OCI-M2 (cell line): ENCODE measurements at regions not wholly inside any gene's neighbourhood (a gene's known extent, or its start where the extent isn't known, plus 50 kb on each side); places are given as distances from the start of the nearest gene placed in this dataset.

ENCODE experiments used
- DNase-seq: peaks from one replicate; lab custom pipeline; 2025; ENCODE audit not compliant: unreplicated experiment; lab: John Stamatoyannopoulos, UW

- peak; percentile 13 for DNase-seq
These were observed 136.3 kb downstream of the FOXD1 start for GRCh38 chr5:73312146-73312871.

GRCh38 chr5:73311291-73312110 is 137.1 kb downstream of the FOXD1 start:
- no peak for DNase-seq

GRCh38 chr5:73307645-73308355 is 134.8 kb downstream of the TMEM174 start:
- no peak for DNase-seq

GRCh38 chr5:73306741-73307275 is 133.8 kb downstream of the TMEM174 start:
- no peak for DNase-seq

GRCh38 chr5:73306078-73306719 is 133.2 kb downstream of the TMEM174 start:
- no peak for DNase-seq

GRCh38 chr5:73305386-73305785 is 132.4 kb downstream of the TMEM174 start:
- no peak for DNase-seq

- no peak for DNase-seq
These were observed 131.4 kb downstream of the TMEM174 start for GRCh38 chr5:73304381-73304780.

GRCh38 chr5:73303148-73304079 is 130.4 kb downstream of the TMEM174 start:
- no peak for DNase-seq

GRCh38 chr5:73302797-73303147 is 129.8 kb downstream of the TMEM174 start:
- DNase-seq = no peak

GRCh38 chr5:73301208-73301901 is 128.4 kb downstream of the TMEM174 start:
- no peak for DNase-seq

- DNase-seq = no peak
These were observed 127.6 kb downstream of the TMEM174 start for GRCh38 chr5:73300337-73301207.

- DNase-seq = no peak
These were observed 126.8 kb downstream of the TMEM174 start for GRCh38 chr5:73299665-73300336.

GRCh38 chr5:73298772-73299630 is 126.0 kb downstream of the TMEM174 start:
- DNase-seq = no peak

- DNase-seq = no peak
These were observed 125.3 kb downstream of the TMEM174 start for GRCh38 chr5:73298251-73298771.

GRCh38 chr5:73297430-73297829 is 124.4 kb downstream of the TMEM174 start:
- DNase-seq = no peak

- DNase-seq = peak; percentile 30
These were observed 123.8 kb downstream of the TMEM174 start for GRCh38 chr5:73296772-73297171.

- DNase-seq = no peak
These were observed 122.9 kb downstream of the TMEM174 start for GRCh38 chr5:73295921-73296320.
